HEK293 (cell line): ENCODE measurements at regions not wholly inside any gene's neighbourhood (a gene's known extent, or its start where the extent isn't known, plus 50 kb on each side); places are given as distances from the start of the nearest gene placed in this dataset.

Experiments
- CTCF ChIA-PET: fragments of 350-600 bp; formaldehyde crosslinking; extraction: SDS; loops from one replicate; lab custom pipeline; 2021; ENCODE audit warnings: antibody characterized with exemption; lab: Yijun Ruan, JAX
- POLR2A ChIA-PET: fragments of 300-600 bp; formaldehyde crosslinking; extraction: SDS; loops from one replicate; lab custom pipeline; 2020; ENCODE audit warnings: antibody characterized with exemption, inconsistent platforms; lab: Yijun Ruan, JAX
- H3K27ac ChIP-seq: fragments of 200-500 bp; sonication (Bioruptor generic); 2 replicates; pipeline ENCODE4 v1.5.1; 2014; ENCODE audit warnings: low read depth, low read length, control low read depth, inconsistent platforms; ENCODE audit errors: extremely low read depth
- H3K36me3 ChIP-seq, 2 experiments: fragments of 200-500 bp in 1 of 2; sonication (Bioruptor generic) in 1 of 2; 1 replicate in 1 of 2; 2 replicates in 1 of 2; pipeline ENCODE4 v1.5.1; 2014 to 2017; ENCODE audit warnings: inconsistent platforms in 2 of 2, low read length in 2 of 2; ENCODE audit not compliant: control insufficient read depth in 2 of 2, insufficient read depth in 1 of 2
- H3K4me1 ChIP-seq: fragments of 200-500 bp; sonication (Bioruptor generic); 2 replicates; pipeline ENCODE4 v1.5.1; 2014; ENCODE audit warnings: mild to moderate bottlenecking, low read length, inconsistent platforms; ENCODE audit not compliant: control insufficient read depth, insufficient read depth
- H3K4me3 ChIP-seq: 2 replicates; pipeline ENCODE4 v1.5.1; 2011; ENCODE audit warnings: low read depth, mild to moderate bottlenecking, control low read depth, low read length, moderate library complexity
- H3K9me3 ChIP-seq: fragments of 200-500 bp; sonication (Bioruptor generic); 2 replicates; pipeline ENCODE4 v1.5.1; 2014; ENCODE audit warnings: low read depth, low read length, inconsistent platforms; ENCODE audit not compliant: control insufficient read depth, insufficient read depth
- BCL11B ChIP-seq: fragments of 450-650 bp; formaldehyde crosslinking; IDR thresholded peaks from 2 replicates; pipeline ENCODE4 v1.5.1; 2016; ENCODE audit warnings: low read depth, missing biosample characterization, missing genetic modification characterization
- CTCF ChIP-seq: fragments of 450-650 bp; formaldehyde crosslinking; IDR thresholded peaks from 2 replicates; pipeline ENCODE4 v1.5.1; 2016; ENCODE audit warnings: missing biosample characterization, missing genetic modification characterization
- GFI1B ChIP-seq: fragments of 450-650 bp; formaldehyde crosslinking; IDR thresholded peaks from 2 replicates; pipeline ENCODE4 v1.5.1; 2016; ENCODE audit warnings: missing biosample characterization, missing genetic modification characterization
- IKZF3 ChIP-seq: fragments of 450-650 bp; IDR thresholded peaks from 2 replicates; pipeline ENCODE4 v1.5.0; 2018; ENCODE audit warnings: missing biosample characterization, mild to moderate bottlenecking, missing genetic modification characterization, moderate library complexity
- KLF7 ChIP-seq: fragments of 450-650 bp; formaldehyde crosslinking; IDR thresholded peaks from 2 replicates; pipeline ENCODE4 v1.5.1; 2016; ENCODE audit warnings: missing biosample characterization, missing genetic modification characterization, borderline replicate concordance
- YY2 ChIP-seq: fragments of 450-650 bp; formaldehyde crosslinking; IDR thresholded peaks from 2 replicates; pipeline ENCODE4 v1.5.1; 2016; ENCODE audit warnings: missing biosample characterization, missing genetic modification characterization
- ZBTB20 ChIP-seq: fragments of 450-650 bp; formaldehyde crosslinking; IDR thresholded peaks from 2 replicates; pipeline ENCODE4 v1.5.1; 2016; ENCODE audit warnings: missing biosample characterization, missing genetic modification characterization
- ZBTB8A ChIP-seq: fragments of 450-650 bp; formaldehyde crosslinking; IDR thresholded peaks from 2 replicates; pipeline ENCODE4 v1.5.1; 2016; ENCODE audit warnings: missing biosample characterization, missing genetic modification characterization
- ZFP41 ChIP-seq: fragments of 450-650 bp; formaldehyde crosslinking; IDR thresholded peaks from 2 replicates; pipeline ENCODE4 v1.5.1; 2016; ENCODE audit warnings: missing biosample characterization, missing genetic modification characterization, borderline replicate concordance
- ZNF132 ChIP-seq: fragments of 450-650 bp; formaldehyde crosslinking; IDR thresholded peaks from 2 replicates; pipeline ENCODE4 v1.5.1; 2017; ENCODE audit warnings: missing biosample characterization, missing genetic modification characterization, borderline replicate concordance
- ZNF311 ChIP-seq: fragments of 450-650 bp; formaldehyde crosslinking; IDR thresholded peaks from 2 replicates; pipeline ENCODE4 v1.5.1; 2017; ENCODE audit warnings: missing biosample characterization, missing genetic modification characterization, borderline replicate concordance
- ZNF324 ChIP-seq: fragments of 450-650 bp; formaldehyde crosslinking; IDR thresholded peaks from 2 replicates; pipeline ENCODE4 v1.5.1; 2016; ENCODE audit warnings: missing biosample characterization, missing genetic modification characterization
- ZNF335 ChIP-seq: fragments of 450-650 bp; formaldehyde crosslinking; conservative IDR thresholded peaks from 2 replicates; pipeline ENCODE4 v1.5.1; 2016; ENCODE audit warnings: missing biosample characterization, missing genetic modification characterization
- ZNF423 ChIP-seq: fragments of 450-650 bp; formaldehyde crosslinking; IDR thresholded peaks from 2 replicates; pipeline ENCODE4 v1.5.1; 2016; ENCODE audit warnings: missing biosample characterization, missing genetic modification characterization
- ZNF510 ChIP-seq: fragments of 450-650 bp; formaldehyde crosslinking; IDR thresholded peaks from 2 replicates; pipeline ENCODE4 v1.5.1; 2018; ENCODE audit warnings: mild to moderate bottlenecking, missing genetic modification characterization, missing biosample characterization; ENCODE audit not compliant: insufficient replicate concordance
- ZNF529 ChIP-seq: fragments of 450-650 bp; formaldehyde crosslinking; IDR thresholded peaks from 2 replicates; pipeline ENCODE4 v1.5.1; 2017; ENCODE audit warnings: missing genetic modification characterization, missing biosample characterization; ENCODE audit not compliant: insufficient replicate concordance
- ZNF561 ChIP-seq: fragments of 450-650 bp; IDR thresholded peaks from 2 replicates; pipeline ENCODE4 v1.5.1; 2018; ENCODE audit warnings: missing biosample characterization, missing genetic modification characterization, borderline replicate concordance
- ZNF664 ChIP-seq: fragments of 450-650 bp; formaldehyde crosslinking; IDR thresholded peaks from 2 replicates; pipeline ENCODE4 v1.5.1; 2016; ENCODE audit warnings: missing biosample characterization, missing genetic modification characterization
- ZNF677 ChIP-seq: fragments of 450-650 bp; IDR thresholded peaks from 2 replicates; pipeline ENCODE4 v1.5.0; 2018; ENCODE audit warnings: missing biosample characterization, mild to moderate bottlenecking, missing genetic modification characterization, moderate library complexity
- ZNF792 ChIP-seq: fragments of 450-650 bp; formaldehyde crosslinking; IDR thresholded peaks from 2 replicates; pipeline ENCODE4 v1.5.1; 2016; ENCODE audit warnings: missing biosample characterization, missing genetic modification characterization
- ZNF830 ChIP-seq: fragments of 450-650 bp; IDR thresholded peaks from 2 replicates; pipeline ENCODE4 v1.5.0; 2018; ENCODE audit warnings: missing biosample characterization, missing genetic modification characterization, low read depth, mild to moderate bottlenecking, moderate library complexity
- ZNF837 ChIP-seq: fragments of 450-650 bp; formaldehyde crosslinking; IDR thresholded peaks from 2 replicates; pipeline ENCODE4 v1.5.1; 2016; ENCODE audit warnings: missing biosample characterization, missing genetic modification characterization
- ZSCAN30 ChIP-seq: fragments of 450-650 bp; IDR thresholded peaks from 2 replicates; pipeline ENCODE4 v1.5.1; 2018; ENCODE audit warnings: missing biosample characterization, mild to moderate bottlenecking, missing genetic modification characterization, moderate library complexity
- TF ChIP-seq, protein P1 (sequence below): fragments of 450-650 bp; formaldehyde crosslinking; IDR thresholded peaks from 2 replicates; pipeline ENCODE4 v1.5.1; 2017; ENCODE audit warnings: missing biosample characterization, missing genetic modification characterization
- TF ChIP-seq, protein P2 (sequence below): fragments of 450-650 bp; formaldehyde crosslinking; IDR thresholded peaks from 2 replicates; pipeline ENCODE4; 2016; ENCODE audit warnings: missing biosample characterization, missing genetic modification characterization
- TF ChIP-seq, protein P3 (sequence below): fragments of 450-650 bp; formaldehyde crosslinking; IDR thresholded peaks from 2 replicates; pipeline ENCODE4 v1.5.1; 2016; ENCODE audit warnings: missing biosample characterization, missing genetic modification characterization

DNA sequence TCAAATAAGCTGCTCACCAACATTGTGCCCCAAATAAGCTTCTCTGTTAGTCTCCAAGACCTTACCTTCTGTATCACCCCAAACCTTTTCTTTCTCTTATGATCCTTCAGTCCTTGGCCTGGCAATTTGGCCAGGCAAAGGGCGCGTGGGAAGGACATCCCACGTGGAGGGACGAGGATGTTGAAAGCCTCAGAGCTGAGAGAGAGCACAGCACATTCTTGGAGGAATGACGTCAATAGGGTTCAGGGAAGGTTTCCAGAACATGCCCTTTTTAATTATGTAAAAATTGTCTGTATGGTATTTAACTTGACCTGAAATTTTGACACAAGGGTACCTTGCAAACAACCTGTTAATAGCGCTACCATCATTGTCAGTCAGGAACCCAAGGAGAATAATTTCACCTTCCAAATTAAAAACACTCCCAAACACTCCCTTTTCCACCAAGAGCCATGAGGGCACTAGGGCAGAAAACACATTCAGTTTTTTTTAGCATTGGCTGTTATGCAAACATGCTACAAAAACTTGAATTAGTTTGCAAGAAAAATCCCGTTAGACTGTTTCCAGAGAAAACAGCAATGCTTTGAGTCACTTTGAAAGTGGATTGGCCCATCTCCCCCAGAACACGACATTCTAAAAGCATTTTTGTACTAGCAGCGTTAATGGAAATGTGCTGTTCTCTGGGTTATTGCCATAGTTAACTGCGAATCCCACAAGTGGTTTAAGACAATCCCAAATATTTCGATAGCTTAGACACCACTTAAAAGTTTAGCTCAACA, 183.2 kb upstream of the PUDP start:
- POLR2A ChIA-PET: no interaction called here
- TF ChIP-seq ZNF510 (tag by site-specific recombination) (no peak), ZSCAN30 (tag by site-specific recombination) (no peak), CTCF (tag by site-specific recombination) (no peak), ZNF529 (no peak), ZNF311 (tag by site-specific recombination) (no peak), ZNF677 (tag by site-specific recombination) (no peak), IKZF3 (tag by site-specific recombination) (no peak), ZFP41 (tag by site-specific recombination) (no peak), ZBTB8A (tag by site-specific recombination) (no peak)
- TF ChIP-seq, protein P1, sequence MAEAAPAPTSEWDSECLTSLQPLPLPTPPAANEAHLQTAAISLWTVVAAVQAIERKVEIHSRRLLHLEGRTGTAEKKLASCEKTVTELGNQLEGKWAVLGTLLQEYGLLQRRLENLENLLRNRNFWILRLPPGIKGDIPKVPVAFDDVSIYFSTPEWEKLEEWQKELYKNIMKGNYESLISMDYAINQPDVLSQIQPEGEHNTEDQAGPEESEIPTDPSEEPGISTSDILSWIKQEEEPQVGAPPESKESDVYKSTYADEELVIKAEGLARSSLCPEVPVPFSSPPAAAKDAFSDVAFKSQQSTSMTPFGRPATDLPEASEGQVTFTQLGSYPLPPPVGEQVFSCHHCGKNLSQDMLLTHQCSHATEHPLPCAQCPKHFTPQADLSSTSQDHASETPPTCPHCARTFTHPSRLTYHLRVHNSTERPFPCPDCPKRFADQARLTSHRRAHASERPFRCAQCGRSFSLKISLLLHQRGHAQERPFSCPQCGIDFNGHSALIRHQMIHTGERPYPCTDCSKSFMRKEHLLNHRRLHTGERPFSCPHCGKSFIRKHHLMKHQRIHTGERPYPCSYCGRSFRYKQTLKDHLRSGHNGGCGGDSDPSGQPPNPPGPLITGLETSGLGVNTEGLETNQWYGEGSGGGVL (tag by site-specific recombination): no peak
- peaks cover 0 to 5% of the 10 kb centered on the region in 2 experiments; a peak in 1 of 3 replicates for H3K36me3 ChIP-seq
- no peaks in the 10 kb centered on the region for H3K4me1 ChIP-seq
- H3K9me3 ChIP-seq: no peaks in the 10 kb centered on the region
- CTCF ChIA-PET: no interaction called here
- no peak overlapping the region for H3K27ac ChIP-seq
- no peak overlapping the region for H3K4me3 ChIP-seq

- Histone ChIP-seq H3K4me1 (no peaks in the 10 kb centered on the region), H3K4me3 (no peak overlapping the region), H3K27ac (no peak overlapping the region), H3K36me3 (peaks cover 0 to 5% of the 10 kb centered on the region in 2 experiments; a peak in 1 of 3 replicates), H3K9me3 (no peaks in the 10 kb centered on the region)
- CTCF ChIA-PET: no interaction called here
- TF ChIP-seq ZNF335: no peak
- no peak for TF ChIP-seq ZNF830 (tag by site-specific recombination)
- TF ChIP-seq ZNF132: no peak
- no peak for TF ChIP-seq ZBTB20 (tag by site-specific recombination)
- no peak for TF ChIP-seq ZNF561 (tag by site-specific recombination)
- POLR2A ChIA-PET: no interaction called here
Measured at GRCh38 chrX:7330556-7330955, 182.6 kb upstream of the PUDP start.

- Histone ChIP-seq H3K36me3 (no peaks in the 10 kb centered on the region), H3K27ac (no peak overlapping the region), H3K4me1 (no peaks in the 10 kb centered on the region), H3K4me3 (no peak overlapping the region), H3K9me3 (no peaks in the 10 kb centered on the region)
- TF ChIP-seq ZNF837 (no peak), ZNF423 (tag by site-specific recombination) (no peak), YY2 (no peak), GFI1B (tag by site-specific recombination) (no peak), BCL11B (tag by site-specific recombination) (no peak), ZNF324 (tag by site-specific recombination) (no peak), ZNF664 (no peak), ZNF792 (tag by site-specific recombination) (no peak), KLF7 (no peak)
- TF ChIP-seq, protein P2, sequence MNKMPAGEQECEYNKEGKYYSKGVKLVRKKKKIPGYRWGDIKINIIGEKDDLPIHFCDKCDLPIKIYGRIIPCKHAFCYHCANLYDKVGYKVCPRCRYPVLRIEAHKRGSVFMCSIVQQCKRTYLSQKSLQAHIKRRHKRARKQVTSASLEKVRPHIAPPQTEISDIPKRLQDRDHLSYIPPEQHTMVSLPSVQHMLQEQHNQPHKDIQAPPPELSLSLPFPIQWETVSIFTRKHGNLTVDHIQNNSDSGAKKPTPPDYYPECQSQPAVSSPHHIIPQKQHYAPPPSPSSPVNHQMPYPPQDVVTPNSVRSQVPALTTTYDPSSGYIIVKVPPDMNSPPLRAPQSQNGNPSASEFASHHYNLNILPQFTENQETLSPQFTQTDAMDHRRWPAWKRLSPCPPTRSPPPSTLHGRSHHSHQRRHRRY (tag by site-specific recombination): no peak
- TF ChIP-seq, protein P3, sequence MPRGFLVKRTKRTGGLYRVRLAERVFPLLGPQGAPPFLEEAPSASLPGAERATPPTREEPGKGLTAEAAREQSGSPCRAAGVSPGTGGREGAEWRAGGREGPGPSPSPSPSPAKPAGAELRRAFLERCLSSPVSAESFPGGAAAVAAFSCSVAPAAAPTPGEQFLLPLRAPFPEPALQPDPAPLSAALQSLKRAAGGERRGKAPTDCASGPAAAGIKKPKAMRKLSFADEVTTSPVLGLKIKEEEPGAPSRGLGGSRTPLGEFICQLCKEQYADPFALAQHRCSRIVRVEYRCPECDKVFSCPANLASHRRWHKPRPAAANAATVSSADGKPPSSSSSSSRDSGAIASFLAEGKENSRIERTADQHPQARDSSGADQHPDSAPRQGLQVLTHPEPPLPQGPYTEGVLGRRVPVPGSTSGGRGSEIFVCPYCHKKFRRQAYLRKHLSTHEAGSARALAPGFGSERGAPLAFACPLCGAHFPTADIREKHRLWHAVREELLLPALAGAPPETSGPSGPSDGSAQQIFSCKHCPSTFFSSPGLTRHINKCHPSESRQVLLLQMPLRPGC (tag by site-specific recombination): no peak
- CTCF ChIA-PET: no interaction called here
- POLR2A ChIA-PET: no interaction called here
Measured at GRCh38 chrX:7318661-7319060, 170.7 kb upstream of the PUDP start.
